K562 (cell line): ENCODE measurements at regions not wholly inside any gene's neighbourhood (a gene's known extent, or its start where the extent isn't known, plus 50 kb on each side); places are given as distances from the start of the nearest gene placed in this dataset.

Experiments
- CC2D1A ChIP-seq: fragments of 450-650 bp; IDR thresholded peaks from 2 replicates; pipeline ENCODE4 v1.6.1; 2017; ENCODE audit warnings: mild to moderate bottlenecking
- CHD1 ChIP-seq: fragments of 200-600 bp; sonication (generic); IDR thresholded peaks from one replicate; pipeline ENCODE4 v1.6.1; 2012; ENCODE audit warnings: mild to moderate bottlenecking, moderate library complexity, low read length, inconsistent platforms
- CREBBP ChIP-seq: IDR thresholded peaks from one replicate; pipeline ENCODE4 v1.6.1; 2012; ENCODE audit warnings: low read depth, mild to moderate bottlenecking, control low read depth, inconsistent platforms, low read length
- GABPB1 ChIP-seq: sonication (generic); formaldehyde crosslinking; IDR thresholded peaks from 2 replicates; pipeline ENCODE4 v1.8.0; 2022; ENCODE audit warnings: mild to moderate bottlenecking, missing genetic modification reagents
- PCBP2 ChIP-seq: fragments of 200-400 bp; formaldehyde crosslinking; IDR thresholded peaks from 2 replicates; pipeline ENCODE4 v1.6.1; 2018; ENCODE audit warnings: low read length, low read depth, mild to moderate bottlenecking, moderate library complexity; ENCODE audit not compliant: poor library complexity, severe bottlenecking
- SREBF2 ChIP-seq: sonication (generic); formaldehyde crosslinking; IDR thresholded peaks from 2 replicates; pipeline ENCODE4 v1.4.0; 2020; ENCODE audit warnings: mild to moderate bottlenecking, missing genetic modification reagents
- ZNF41 ChIP-seq: fragments of 250-450 bp; sonication (Bioruptor Pico); conservative IDR thresholded peaks from 2 replicates; pipeline ENCODE4 v1.4.0; 2020; ENCODE audit warnings: mild to moderate bottlenecking
- TF ChIP-seq, protein P1 (sequence below): fragments of 200-800 bp; sonication (Bioruptor generic); IDR thresholded peaks from 2 replicates; pipeline ENCODE4 v1.6.1; 2016; ENCODE audit warnings: missing genetic modification characterization, missing compliant biosample characterization
- TF ChIP-seq, protein P2 (sequence below): fragments of 450-650 bp; formaldehyde crosslinking; IDR thresholded peaks from 2 replicates; pipeline ENCODE4 v1.4.0; 2020; ENCODE audit warnings: mild to moderate bottlenecking, mixed read lengths

DNA sequence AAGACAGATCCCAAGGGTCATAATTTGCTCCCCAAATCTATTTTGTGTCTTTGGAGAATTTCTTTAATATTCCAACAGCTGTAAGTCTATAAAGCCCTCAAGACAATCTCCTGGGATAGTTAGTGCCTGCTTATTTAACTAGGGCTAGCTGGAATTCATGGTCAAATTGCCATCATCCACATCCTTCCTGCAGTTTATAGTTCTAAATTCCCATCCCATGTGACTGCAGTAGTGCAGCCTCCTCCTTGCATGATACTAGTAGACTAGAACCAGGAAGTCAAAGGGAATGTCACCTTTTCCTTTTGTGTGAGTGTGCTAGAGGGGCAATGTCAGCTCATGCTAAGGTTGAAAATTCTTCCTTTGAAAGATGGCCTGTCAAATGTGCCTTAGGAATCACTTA lies 214.8 kb upstream of the PIK3R1 start (continued):
- TF ChIP-seq, protein P1, sequence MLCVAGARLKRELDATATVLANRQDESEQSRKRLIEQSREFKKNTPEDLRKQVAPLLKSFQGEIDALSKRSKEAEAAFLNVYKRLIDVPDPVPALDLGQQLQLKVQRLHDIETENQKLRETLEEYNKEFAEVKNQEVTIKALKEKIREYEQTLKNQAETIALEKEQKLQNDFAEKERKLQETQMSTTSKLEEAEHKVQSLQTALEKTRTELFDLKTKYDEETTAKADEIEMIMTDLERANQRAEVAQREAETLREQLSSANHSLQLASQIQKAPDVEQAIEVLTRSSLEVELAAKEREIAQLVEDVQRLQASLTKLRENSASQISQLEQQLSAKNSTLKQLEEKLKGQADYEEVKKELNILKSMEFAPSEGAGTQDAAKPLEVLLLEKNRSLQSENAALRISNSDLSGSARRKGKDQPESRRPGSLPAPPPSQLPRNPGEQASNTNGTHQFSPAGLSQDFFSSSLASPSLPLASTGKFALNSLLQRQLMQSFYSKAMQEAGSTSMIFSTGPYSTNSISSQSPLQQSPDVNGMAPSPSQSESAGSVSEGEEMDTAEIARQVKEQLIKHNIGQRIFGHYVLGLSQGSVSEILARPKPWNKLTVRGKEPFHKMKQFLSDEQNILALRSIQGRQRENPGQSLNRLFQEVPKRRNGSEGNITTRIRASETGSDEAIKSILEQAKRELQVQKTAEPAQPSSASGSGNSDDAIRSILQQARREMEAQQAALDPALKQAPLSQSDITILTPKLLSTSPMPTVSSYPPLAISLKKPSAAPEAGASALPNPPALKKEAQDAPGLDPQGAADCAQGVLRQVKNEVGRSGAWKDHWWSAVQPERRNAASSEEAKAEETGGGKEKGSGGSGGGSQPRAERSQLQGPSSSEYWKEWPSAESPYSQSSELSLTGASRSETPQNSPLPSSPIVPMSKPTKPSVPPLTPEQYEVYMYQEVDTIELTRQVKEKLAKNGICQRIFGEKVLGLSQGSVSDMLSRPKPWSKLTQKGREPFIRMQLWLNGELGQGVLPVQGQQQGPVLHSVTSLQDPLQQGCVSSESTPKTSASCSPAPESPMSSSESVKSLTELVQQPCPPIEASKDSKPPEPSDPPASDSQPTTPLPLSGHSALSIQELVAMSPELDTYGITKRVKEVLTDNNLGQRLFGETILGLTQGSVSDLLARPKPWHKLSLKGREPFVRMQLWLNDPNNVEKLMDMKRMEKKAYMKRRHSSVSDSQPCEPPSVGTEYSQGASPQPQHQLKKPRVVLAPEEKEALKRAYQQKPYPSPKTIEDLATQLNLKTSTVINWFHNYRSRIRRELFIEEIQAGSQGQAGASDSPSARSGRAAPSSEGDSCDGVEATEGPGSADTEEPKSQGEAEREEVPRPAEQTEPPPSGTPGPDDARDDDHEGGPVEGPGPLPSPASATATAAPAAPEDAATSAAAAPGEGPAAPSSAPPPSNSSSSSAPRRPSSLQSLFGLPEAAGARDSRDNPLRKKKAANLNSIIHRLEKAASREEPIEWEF (CRISPR knock-in tag): no peak
- TF ChIP-seq CC2D1A (no peak), PCBP2 (no peak), ZNF41 (CRISPR knock-in tag) (no peak), SREBF2 (CRISPR knock-in tag) (no peak), CHD1 (no peak), CREBBP (no peak), GABPB1 (CRISPR knock-in tag) (no peak)
- TF ChIP-seq, protein P2, sequence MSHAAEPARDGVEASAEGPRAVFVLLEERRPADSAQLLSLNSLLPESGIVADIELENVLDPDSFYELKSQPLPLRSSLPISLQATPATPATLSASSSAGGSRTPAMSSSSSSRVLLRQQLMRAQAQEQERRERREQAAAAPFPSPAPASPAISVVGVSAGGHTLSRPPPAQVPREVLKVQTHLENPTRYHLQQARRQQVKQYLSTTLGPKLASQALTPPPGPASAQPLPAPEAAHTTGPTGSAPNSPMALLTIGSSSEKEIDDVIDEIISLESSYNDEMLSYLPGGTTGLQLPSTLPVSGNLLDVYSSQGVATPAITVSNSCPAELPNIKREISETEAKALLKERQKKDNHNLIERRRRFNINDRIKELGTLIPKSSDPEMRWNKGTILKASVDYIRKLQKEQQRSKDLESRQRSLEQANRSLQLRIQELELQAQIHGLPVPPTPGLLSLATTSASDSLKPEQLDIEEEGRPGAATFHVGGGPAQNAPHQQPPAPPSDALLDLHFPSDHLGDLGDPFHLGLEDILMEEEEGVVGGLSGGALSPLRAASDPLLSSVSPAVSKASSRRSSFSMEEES: no peak
